T1000 (cell line): ENCODE measurements at regions not wholly inside any gene's neighbourhood (a gene's known extent, or its start where the extent isn't known, plus 50 kb on each side); places are given as distances from the start of the nearest gene placed in this dataset.
"Not testable (repeated sequence)": the region's sequence is repeated elsewhere in the genome, so short reads cannot be mapped to it uniquely, and the experiment has no call there.

Experiments used
- DNase-seq: peaks from one replicate; lab custom pipeline; 2025; ENCODE audit warnings: mixed read lengths; lab: John Stamatoyannopoulos, UW

GRCh38 chr6:141780296-141780695, 352.4 kb upstream of the GJE1 start:
- DNase-seq: no peak

GRCh38 chr6:141764388-141764787, 368.3 kb upstream of the GJE1 start:
- no peak for DNase-seq

DNA sequence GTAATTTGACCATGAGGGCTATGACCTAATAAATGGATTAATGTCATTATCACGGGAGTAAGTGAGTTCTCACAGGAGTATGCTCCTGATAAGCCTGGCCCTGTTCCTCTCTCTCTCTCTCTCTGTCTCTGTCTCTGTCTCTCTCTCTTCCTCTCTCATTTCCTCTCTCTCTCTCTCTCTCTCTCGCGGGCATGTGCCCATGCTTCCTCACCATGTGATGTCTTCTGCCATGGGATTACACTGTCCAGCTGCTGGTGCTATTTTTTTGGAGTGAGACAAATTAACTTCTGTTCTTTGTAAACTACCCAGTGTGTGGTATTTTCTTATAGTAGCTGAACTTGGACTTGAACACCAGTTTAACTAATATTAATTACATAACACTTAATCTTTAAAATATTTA, 374.3 kb upstream of the GJE1 start:
- no peak for DNase-seq

DNA sequence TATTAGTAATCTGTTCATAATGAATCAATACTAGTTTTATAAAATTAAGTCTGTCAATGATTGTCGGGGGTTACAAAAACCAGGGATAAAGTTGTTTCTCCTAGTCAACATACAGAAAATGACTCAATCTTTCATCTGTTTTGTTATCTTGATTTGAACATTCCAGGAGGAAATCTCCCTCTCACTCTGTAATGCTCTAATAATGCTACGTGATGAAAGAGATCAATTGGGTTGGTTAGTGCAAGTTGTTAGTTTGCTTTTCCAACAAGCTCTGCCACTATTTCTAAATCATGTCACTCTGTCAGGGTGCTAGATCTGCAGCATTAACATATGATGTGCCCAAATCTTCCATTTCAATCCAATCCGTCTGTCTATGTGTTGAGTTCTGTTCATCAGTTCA, 379.5 kb upstream of the GJE1 start:
- DNase-seq: no peak

GRCh38 chr6:141752677-141753076, 380.0 kb upstream of the GJE1 start:
- no peak for DNase-seq

DNA sequence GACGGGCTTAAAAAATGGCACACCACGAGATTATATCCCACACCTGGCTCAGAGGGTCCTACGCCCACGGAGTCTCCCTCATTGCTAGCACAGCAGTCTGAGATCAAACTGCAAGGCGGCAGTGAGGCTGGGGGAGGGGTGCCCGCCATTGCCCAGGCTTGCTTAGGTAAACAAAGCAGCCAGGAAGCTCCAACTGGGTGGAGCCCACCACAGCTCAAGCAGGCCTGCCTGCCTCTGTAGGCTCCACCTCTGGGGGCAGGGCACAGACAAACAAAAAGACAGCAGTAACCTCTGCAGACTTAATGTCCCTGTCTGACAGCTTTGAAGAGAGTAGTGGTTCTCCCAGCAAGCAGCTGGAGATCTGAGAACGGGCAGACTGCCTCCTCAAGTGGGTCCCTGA, 386.4 kb upstream of the GJE1 start:
- DNase-seq: not testable (repeated sequence)

DNA sequence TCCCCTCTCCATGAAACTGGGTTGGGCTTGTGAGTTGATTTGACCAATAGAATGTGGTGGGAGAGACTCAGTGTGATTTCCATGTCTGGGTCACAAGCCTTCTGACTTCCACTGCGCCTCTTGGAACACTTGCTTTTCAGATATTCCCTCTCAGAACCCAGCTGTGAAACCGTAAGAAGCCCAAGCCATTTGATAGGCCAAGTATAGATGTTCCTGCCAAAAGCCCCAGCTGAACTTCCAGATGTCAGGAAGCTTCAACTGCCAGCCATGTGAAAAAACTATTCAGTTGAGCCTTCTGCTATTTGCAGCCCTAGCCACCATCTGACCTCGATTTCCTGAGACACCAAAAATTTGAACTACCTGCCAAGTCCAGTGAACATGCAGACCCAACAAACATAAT, 387.8 kb upstream of the GJE1 start:
- DNase-seq: no peak

GRCh38 chr6:141744194-141744925, 388.4 kb upstream of the GJE1 start:
- DNase-seq: no peak

GRCh38 chr6:141736104-141736503, 396.6 kb upstream of the GJE1 start:
- DNase-seq: no peak

DNA sequence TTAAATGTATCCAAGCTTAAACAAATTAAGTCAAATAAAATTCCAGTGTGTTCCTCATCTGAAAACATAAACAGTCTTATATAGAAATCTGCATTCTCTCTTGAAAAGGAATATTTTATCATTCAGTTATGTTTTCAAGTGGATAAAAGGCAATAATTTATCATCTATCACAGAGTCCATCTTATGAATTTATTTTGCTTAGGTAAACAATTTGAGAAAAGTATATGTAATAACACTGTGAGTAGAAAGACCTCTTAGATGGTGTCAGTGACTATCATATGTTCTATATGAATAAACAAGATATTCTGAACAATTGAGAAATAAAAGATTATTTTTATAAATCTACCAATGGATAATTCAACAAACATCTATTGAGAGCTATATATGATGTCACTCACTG, 397.6 kb upstream of the GJE1 start:
- no peak for DNase-seq

GRCh38 chr6:141734071-141734840, 398.5 kb upstream of the GJE1 start:
- no peak for DNase-seq

DNA sequence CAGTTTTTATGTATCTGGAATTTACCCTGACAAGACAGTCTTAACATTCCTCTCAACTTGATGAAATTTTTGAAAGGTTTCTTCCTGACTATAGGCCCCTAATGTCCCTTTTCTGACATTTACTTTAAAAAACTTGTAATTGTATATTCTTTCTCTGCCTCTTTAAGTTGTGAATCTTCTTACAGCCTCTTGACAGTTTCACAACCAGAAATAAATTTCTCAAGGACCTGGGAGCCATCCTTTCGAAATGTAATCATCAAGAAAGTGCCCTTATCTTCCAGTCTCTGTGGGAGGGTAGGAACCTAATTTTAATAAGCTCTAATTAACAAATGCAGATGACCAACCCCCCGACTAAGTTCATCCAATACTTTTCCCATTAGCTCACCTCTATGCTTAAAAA, 403.6 kb upstream of the GJE1 start:
- DNase-seq: no peak

GRCh38 chr6:141728330-141728729, 404.4 kb upstream of the GJE1 start:
- DNase-seq: no peak

GRCh38 chr6:141726248-141726647, 406.5 kb upstream of the GJE1 start:
- no peak for DNase-seq

GRCh38 chr6:141724731-141725130, 408.0 kb upstream of the GJE1 start:
- no peak for DNase-seq

GRCh38 chr6:141719476-141719875, 413.2 kb upstream of the GJE1 start:
- no peak for DNase-seq

GRCh38 chr6:141705431-141705830, 427.3 kb upstream of the GJE1 start:
- no peak for DNase-seq

DNA sequence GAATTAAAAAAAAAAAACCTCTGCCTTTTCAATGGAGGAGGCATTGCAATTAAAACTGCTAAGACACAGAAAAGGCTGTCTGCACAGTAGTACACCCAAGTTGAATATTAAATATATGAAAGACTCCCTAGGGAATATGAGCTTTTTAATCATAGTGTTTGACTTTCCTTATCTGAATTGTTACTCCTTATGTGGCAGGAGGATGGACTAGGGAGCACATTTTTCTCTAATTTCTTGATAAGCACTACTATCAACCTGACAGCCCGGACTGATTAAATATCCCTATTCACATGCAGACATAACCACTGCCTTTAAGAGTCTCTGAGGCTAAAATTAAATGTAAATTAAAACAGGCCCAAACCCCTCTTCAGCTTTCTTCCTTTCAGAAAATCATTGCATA, 428.6 kb upstream of the GJE1 start:
- no peak for DNase-seq

GRCh38 chr6:141701732-141702131, 431.0 kb upstream of the GJE1 start:
- no peak for DNase-seq

GRCh38 chr6:141700819-141701218, 431.9 kb upstream of the GJE1 start:
- no peak for DNase-seq

- no peak for DNase-seq
Observed at GRCh38 chr6:141688916-141689315, 443.8 kb upstream of the GJE1 start.

GRCh38 chr6:141685416-141685815, 447.3 kb upstream of the GJE1 start:
- no peak for DNase-seq

GRCh38 chr6:141682391-141682790, 450.3 kb upstream of the GJE1 start:
- DNase-seq: no peak
